Activated T-cell treated with anti-CD3 and anti-CD28 coated beads for 24 hours (primary cell): ENCODE measurements at regions not wholly inside any gene's neighbourhood (a gene's known extent, or its start where the extent isn't known, plus 50 kb on each side); places are given as distances from the start of the nearest gene placed in this dataset.
A peak's percentile ranks its signal among the peaks of the same experiment; 100 is the strongest.

Experiments
- DNase-seq: peaks from one replicate; pipeline ENCODE4 v3.0.0-alpha.2; 2020; ENCODE audit warnings: low read depth

- no peak for DNase-seq
Measured at GRCh38 chr21:43274022-43274945, 105.5 kb downstream of the CRYAA start.

DNA sequence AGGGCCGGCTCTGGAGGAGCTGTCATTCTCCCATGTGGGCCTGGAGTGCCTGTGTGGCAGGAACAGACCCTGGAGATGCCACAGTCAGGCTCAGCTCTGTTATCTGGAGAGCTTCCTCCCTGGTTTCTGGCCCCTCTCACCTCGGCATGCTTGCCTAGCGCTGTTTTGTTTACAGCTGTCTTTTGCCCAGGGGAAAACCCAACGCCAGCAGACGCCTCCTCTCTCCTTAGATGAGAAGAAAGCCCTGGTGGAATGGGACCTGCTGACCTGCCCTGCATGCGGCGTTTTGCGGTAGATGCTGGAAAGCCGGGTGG lies 104.9 kb downstream of the CRYAA start:
- no peak for DNase-seq

DNA sequence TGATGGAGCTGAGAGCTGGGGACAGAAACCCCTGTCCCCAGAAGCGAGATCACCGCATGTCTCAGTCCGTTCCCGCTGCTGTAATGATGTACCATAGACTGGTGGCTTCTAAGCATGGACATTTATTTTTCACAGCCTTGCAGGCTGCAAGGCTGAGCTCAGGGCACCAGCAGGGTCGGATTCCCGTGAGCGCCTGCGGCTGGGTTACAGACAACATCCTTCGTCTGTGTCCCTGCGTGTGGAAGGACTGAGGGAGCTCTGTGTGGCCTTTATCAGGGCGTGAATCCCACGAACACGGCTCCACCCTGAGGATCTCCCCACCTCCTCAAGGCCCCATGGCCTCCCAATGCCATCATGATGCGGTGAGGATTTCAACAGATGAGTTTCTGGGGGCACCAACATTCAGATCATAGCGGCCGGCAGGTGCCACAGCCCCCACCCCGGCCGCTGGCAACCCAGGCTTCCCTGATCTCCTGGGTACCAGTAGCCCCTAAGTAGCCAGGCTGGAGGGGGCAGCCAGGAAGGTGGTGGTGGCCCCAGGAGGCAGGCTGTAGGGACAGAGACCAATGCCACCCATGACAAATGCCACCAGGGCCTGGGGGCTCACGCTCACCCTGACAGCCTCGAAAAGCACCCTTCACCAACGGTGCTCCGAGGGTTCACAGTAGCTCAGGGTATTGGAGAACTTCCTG lies 104.4 kb downstream of the CRYAA start:
- no peak for DNase-seq

GRCh38 chr21:43272591-43272990 lies 103.8 kb downstream of the CRYAA start:
- no peak for DNase-seq

DNA sequence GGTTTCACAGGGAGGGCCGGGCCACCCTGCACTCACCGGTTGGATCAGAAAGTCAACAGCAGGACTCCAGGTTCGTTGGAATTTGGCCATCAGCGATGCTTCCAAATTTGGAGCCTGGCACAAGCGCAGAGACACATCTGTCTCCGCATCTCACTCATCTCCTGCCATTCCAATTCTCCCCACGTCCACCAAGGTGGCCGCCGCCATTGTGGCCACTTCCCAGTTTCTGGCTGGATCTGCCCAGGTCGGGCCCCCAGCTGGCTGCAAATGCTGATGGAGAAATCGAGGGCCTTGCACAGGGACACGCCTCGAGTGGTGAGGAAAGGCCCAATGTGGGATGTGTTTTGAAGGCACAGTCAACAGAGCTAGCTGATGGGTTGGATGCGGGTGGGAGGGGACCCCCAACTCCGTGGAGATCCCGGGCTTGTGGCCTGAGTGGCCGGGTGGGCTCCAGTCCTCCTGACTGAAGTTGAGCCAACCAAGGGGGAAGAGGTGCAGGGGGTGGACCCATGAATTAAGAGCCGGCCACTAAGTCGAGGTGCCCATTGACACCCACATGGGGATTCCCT lies 102.7 kb downstream of the CRYAA start:
- DNase-seq = no peak

- DNase-seq = no peak
Measured at GRCh38 chr21:43270800-43271301, 102.0 kb downstream of the CRYAA start.

DNA sequence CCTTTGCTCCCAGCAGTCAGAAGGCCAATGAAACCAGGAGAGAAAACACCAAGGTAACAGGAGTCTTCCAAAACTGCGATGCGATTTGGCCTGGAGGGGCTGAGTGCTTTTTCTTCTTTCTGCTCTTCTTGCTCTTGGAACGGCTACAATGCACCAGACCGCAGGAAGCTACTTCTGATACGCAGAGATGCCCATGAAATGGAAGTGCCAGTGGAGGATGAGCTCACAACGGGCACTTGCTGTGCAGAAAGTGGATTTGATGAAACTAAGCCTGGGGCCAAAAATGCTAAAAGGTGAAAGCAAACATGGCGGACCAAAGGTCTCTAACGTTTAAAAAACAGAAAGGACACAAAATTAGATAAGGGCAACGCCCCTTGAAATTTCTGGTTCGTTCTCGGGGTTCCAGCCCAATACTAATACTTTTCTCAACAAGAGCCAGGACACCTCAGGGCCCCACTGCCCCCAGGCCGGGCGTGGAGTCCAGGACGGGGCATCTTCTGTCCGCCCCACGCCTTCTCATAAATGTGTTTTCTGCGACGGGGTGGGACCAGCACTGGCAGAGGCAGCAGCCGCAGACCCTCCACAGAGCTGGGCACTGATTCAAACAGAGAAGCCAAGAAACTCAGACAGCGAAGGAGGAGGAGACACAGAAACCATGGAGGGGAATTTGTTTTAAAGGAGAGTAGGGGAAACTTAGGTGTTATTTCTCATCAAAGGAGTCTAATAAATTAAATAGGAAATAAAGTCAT lies 101.3 kb downstream of the CRYAA start:
- DNase-seq = no peak

- peak; percentile 15 for DNase-seq
Measured at GRCh38 chr21:43269440-43269839, 100.6 kb downstream of the CRYAA start.

- no peak for DNase-seq
Measured at GRCh38 chr21:43268804-43269186, 100.0 kb downstream of the CRYAA start.

- no peak for DNase-seq
Measured at GRCh38 chr21:43268086-43268803, 99.4 kb downstream of the CRYAA start.

DNA sequence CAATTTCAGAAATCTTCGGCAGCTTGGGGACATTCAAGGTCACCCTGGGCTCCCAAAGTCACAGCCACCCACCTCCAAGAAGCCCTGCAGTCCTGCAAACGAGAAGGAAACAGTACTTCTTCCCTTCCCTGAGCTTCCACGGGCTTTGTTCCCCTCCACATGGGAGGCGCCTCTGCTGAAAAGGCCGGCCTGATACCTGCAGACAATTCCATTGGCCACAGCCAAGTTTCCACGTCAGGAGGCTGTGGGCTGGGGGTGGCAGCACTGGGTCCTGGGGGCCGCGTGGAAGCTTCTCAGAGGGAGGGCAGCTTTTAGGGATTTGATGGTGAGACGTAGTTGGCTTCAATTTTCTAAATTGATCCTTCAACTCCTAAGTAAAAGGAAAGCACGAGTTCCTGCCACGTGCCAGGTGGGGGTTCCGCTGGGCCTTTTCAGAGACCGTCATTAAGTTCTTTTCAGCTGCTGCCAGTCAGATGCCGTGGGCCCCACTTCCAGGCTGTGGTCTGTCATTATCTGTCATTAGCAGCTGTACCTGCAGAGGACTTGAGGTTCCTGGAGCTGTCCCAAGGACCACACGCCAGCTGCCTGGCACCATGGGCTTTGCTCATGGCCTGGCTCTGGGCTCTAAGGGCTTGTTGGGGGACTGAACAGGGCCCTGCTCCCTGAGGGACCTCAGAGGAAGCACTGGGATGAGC lies 98.7 kb downstream of the CRYAA start:
- no peak for DNase-seq

GRCh38 chr21:43266534-43266933 lies 97.7 kb downstream of the CRYAA start:
- DNase-seq = no peak

DNA sequence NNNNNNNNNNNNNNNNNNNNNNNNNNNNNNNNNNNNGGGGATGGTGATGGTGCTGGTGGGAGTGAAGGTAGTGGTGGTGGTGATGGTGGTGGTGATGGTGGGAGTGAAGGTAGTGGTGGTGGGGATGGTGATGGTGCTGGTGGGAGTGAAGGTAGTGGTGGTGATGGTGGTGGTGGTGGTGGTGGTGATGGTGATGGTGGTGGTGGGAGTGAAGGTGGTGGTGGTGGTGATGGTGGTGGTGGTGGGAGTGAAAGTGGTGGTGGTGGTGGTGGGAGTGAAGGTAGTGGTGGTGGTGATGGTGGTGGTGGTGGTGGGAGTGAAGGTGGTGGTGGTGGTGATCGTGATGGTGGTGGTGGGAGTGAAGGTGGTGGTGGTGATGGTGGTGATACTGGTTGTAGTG lies 93.6 kb downstream of the CRYAA start:
- no peak for DNase-seq
